ENCODE measurements at regions not wholly inside any gene's neighbourhood (a gene's known extent, or its start where the extent isn't known, plus 50 kb on each side); places are given as distances from the start of the nearest gene placed in this dataset.

DNA sequence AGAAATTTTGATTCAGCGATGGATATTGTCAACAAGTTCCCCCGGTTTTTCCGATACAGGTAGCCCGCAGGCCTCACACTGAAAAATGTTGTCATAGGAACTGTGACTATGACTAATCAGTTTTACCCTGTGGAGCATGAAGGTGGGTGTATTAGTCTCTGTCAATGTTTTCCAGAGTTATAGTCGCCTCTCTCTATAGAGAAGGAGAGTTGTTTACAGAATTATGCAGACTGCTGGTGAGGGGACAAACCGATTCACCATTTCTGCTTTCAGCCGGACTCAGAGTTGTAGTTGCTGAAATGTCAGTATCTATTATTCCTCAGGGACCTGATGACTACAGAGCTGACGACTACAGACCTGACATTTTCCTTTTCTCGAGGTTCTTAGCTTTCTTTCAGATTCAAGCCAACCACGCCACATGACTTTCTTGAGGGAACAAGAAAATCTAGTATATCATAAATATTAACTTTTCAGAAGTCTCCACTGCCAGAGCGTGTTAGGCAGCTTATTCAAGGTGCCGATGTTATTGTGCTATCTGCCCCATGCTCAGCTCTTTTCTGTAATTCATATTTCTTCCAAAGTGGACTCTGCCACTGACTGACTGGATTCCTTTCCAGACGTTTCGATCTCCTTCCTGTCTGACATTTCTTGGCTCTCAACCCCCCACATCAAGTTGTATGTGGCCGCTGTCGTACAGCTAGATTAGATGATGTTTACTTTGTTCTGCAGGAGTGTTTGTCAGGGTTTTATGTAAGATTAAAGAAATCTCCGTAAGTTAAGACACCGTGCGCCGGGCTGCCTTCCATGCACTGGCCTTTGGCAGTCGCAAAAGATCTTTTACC, 178.1 kb downstream of the FGF1 start:
- Histone ChIP-seq H3K4me2 (replicated peaks; ENCODE audit: low read depth, low read length, poor library complexity, severe bottlenecking) (no peak overlapping the region), H4K20me1 (ENCODE audit: control insufficient read depth, insufficient read depth, low read length, poor library complexity, severe bottlenecking) (no peaks in the 10 kb centered on the region), H3K27ac (ENCODE audit: low read length in 2 of 2) (no peak overlapping the region), H3K4me3 (ENCODE audit: control extremely low read depth in 1 of 5, extremely low read depth in 1 of 5, insufficient read depth in 1 of 5, low read depth in 2 of 5, low read length in 4 of 5) (no peak overlapping the region), H2AFZ (ENCODE audit: insufficient read depth, low read depth, low read length, poor library complexity, severe bottlenecking) (no peak overlapping the region), H3K36me3 (replicated peaks in 1 of 2; ENCODE audit: control extremely low read depth in 1 of 2, control insufficient read depth in 1 of 2, extremely low read depth in 1 of 2, insufficient read depth in 2 of 2, low read length in 1 of 2) (no peaks in the 10 kb centered on the region), H3K4me1 (ENCODE audit: control insufficient read depth in 2 of 2, insufficient read depth in 2 of 2, low read length in 2 of 2) (no peaks in the 10 kb centered on the region), H3K9ac (ENCODE audit: low read length) (no peak overlapping the region), H3K9me3 (ENCODE audit: control extremely low read depth in 1 of 3, control insufficient read depth in 2 of 3, insufficient read depth in 1 of 3, low read length in 2 of 3) (peaks cover 0 to 3% (median 0%) of the 10 kb centered on the region in 3 donors), H3K27me3 (replicated peaks in 1 of 4; ENCODE audit: control extremely low read depth in 1 of 4, control insufficient read depth in 3 of 4, insufficient read depth in 4 of 4, low read length in 3 of 4) (peaks cover 0 to 9% (median 3%) of the 10 kb centered on the region in 4 experiments), H3K79me2 (ENCODE audit: control insufficient read depth, insufficient read depth, low read length) (no peaks in the 10 kb centered on the region)
- intact Hi-C loops (cut with micrococcal nuclease): no loop called here
- DNase-seq (no peak), ATAC-seq (ENCODE audit: low read depth) (no peak)
- ChIA-PET CTCF (no interaction called here), POLR2A (no interaction called here)
- H3K27me3 Mint-ChIP-seq: peaks cover 28% of the 10 kb centered on the region
- no peaks in the 10 kb centered on the region for H3K9me3 Mint-ChIP-seq (ENCODE audit: insufficient read depth)
- TF ChIP-seq, protein P1, sequence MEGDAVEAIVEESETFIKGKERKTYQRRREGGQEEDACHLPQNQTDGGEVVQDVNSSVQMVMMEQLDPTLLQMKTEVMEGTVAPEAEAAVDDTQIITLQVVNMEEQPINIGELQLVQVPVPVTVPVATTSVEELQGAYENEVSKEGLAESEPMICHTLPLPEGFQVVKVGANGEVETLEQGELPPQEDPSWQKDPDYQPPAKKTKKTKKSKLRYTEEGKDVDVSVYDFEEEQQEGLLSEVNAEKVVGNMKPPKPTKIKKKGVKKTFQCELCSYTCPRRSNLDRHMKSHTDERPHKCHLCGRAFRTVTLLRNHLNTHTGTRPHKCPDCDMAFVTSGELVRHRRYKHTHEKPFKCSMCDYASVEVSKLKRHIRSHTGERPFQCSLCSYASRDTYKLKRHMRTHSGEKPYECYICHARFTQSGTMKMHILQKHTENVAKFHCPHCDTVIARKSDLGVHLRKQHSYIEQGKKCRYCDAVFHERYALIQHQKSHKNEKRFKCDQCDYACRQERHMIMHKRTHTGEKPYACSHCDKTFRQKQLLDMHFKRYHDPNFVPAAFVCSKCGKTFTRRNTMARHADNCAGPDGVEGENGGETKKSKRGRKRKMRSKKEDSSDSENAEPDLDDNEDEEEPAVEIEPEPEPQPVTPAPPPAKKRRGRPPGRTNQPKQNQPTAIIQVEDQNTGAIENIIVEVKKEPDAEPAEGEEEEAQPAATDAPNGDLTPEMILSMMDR (IDR thresholded peaks at IDR 0.05): no peak
- TF ChIP-seq EZH2 (IDR thresholded peaks at IDR 0.05; ENCODE audit: borderline replicate concordance, insufficient read depth, low read depth, low read length, poor library complexity, severe bottlenecking): no peak
- 98% methylated on average over 11 of the region's 21 CpGs for WGBS (ENCODE audit: insufficient coverage)
- H3K4me3 Mint-ChIP-seq: no peak overlapping the region
- H3K4me1 Mint-ChIP-seq: no peaks in the 10 kb centered on the region
- no peak overlapping the region for H3K27ac Mint-ChIP-seq

DNA sequence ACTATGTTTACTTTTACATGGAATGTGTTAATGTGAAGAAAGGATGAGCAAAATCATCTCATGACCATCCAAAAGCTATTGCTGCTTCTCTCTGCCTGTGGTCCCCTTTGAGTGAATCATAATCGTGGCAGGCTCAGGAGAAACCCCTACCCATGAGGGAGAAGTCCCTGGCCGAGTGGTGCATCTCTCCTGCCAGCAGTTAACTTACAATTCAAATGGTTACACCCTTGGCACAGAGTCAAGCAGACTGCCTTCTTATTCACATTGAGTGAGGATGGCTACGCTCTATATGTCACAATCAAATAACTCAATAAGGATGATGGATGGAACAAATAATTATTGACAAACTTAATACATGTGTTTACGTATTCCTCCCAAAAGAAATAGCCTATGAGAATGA, 179.1 kb downstream of the FGF1 start:
- Histone ChIP-seq H3K4me2 (replicated peaks; ENCODE audit: low read depth, low read length, poor library complexity, severe bottlenecking) (no peak overlapping the region), H3K79me2 (ENCODE audit: control insufficient read depth, insufficient read depth, low read length) (no peaks in the 10 kb centered on the region), H3K36me3 (replicated peaks in 1 of 2; ENCODE audit: control extremely low read depth in 1 of 2, control insufficient read depth in 1 of 2, extremely low read depth in 1 of 2, insufficient read depth in 2 of 2, low read length in 1 of 2) (no peaks in the 10 kb centered on the region), H3K4me3 (ENCODE audit: control extremely low read depth in 1 of 5, extremely low read depth in 1 of 5, insufficient read depth in 1 of 5, low read depth in 2 of 5, low read length in 4 of 5) (no peak overlapping the region), H2AFZ (ENCODE audit: insufficient read depth, low read depth, low read length, poor library complexity, severe bottlenecking) (no peak overlapping the region), H4K20me1 (ENCODE audit: control insufficient read depth, insufficient read depth, low read length, poor library complexity, severe bottlenecking) (no peaks in the 10 kb centered on the region), H3K4me1 (ENCODE audit: control insufficient read depth in 2 of 2, insufficient read depth in 2 of 2, low read length in 2 of 2) (no peaks in the 10 kb centered on the region), H3K9me3 (ENCODE audit: control extremely low read depth in 1 of 3, control insufficient read depth in 2 of 3, insufficient read depth in 1 of 3, low read length in 2 of 3) (peaks cover 0 to 2% (median 0%) of the 10 kb centered on the region in 3 donors), H3K27ac (ENCODE audit: low read length in 2 of 2) (no peak overlapping the region), H3K27me3 (replicated peaks in 1 of 4; ENCODE audit: control extremely low read depth in 1 of 4, control insufficient read depth in 3 of 4, insufficient read depth in 4 of 4, low read length in 3 of 4) (peaks cover 0 to 9% (median 3%) of the 10 kb centered on the region in 4 experiments), H3K9ac (ENCODE audit: low read length) (no peak overlapping the region)
- H3K27me3 Mint-ChIP-seq: peaks cover 29% of the 10 kb centered on the region
- H3K27ac Mint-ChIP-seq: no peak overlapping the region
- DNase-seq: no peak
- H3K4me3 Mint-ChIP-seq: no peak overlapping the region
- ChIA-PET CTCF (no interaction called here), POLR2A (no interaction called here)
- TF ChIP-seq, protein P1 (IDR thresholded peaks at IDR 0.05): no peak
- TF ChIP-seq EZH2 (IDR thresholded peaks at IDR 0.05; ENCODE audit: borderline replicate concordance, insufficient read depth, low read depth, low read length, poor library complexity, severe bottlenecking): no peak
- no peaks in the 10 kb centered on the region for H3K9me3 Mint-ChIP-seq (ENCODE audit: insufficient read depth)
- ATAC-seq (ENCODE audit: low read depth): no peak
- no peaks in the 10 kb centered on the region for H3K4me1 Mint-ChIP-seq
- intact Hi-C loops (cut with micrococcal nuclease): no loop called here
- WGBS (ENCODE audit: insufficient coverage): 70% methylated on average over 1 of the region's 4 CpGs
